Activated CD4-positive, alpha-beta T cell treated with anti-CD3 and anti-CD28 coated beads, Interleukin-2, Interleukin-4, amounts not matched to agents 100 ng/mL and 50 ng/mL, durations not matched to agents 16 hours and 8 hours (primary cell): ENCODE measurements at regions not wholly inside any gene's neighbourhood (a gene's known extent, or its start where the extent isn't known, plus 50 kb on each side); places are given as distances from the start of the nearest gene placed in this dataset.
"Not testable (repeated sequence)": the region's sequence is repeated elsewhere in the genome, so short reads cannot be mapped to it uniquely, and the experiment has no call there.

Experiments
- DNase-seq: peaks from one replicate; pipeline ENCODE4 v3.0.0-alpha.2; 2020; ENCODE audit warnings: low spot score

DNA sequence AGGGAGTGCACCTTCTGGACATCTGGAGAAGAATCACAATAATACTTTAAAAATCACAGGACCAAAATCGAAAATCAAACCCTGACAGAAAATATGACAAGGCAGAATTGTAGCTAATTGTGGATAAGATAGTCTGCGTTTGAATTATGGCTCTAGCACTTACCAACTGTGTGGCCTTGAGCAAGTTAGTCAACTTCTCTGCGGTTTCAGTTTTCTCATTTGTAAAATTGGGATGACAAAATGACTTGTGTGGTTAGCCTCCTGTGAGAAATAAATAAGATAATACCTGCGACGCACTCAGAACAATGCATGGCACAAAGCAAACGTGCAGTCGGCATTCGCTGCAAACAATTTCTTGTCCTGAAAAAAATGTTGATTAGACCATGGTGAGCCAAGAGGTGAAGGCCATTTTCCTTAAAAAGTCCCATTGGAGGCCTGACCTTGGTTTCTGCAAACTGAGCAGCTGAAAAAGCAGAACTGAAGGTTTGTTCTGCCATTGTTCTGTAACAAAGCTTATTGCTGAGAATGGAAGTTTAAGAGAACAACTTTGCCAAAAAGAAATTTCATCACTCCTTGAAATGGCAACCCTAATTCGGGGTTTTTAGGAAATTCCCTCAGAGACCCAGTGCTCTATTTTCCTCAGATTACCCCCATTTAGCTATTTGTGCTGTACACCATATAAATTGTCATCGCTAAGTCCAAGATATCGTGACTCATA is 266.3 kb downstream of the ERMARD start:
- DNase-seq: peak; percentile 27

DNA sequence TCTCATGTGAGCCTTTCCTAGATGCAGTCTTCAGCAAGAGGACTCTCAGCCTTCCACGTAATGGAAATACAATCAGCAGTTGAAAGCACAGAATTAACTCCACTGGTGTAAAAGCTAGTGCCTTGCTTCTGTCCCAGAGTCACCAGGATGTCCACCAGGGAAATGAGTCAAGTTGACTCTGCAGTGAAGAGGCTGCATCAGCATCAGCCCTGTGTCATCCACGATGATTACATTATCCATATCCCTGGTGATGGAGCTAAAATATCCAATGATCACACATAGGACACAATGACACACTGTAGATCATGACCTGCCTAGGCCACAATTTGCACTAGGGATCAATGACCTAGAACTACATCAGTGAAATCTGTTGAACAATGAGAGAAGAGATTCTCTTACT is 262.4 kb downstream of the ERMARD start:
- no peak for DNase-seq

DNA sequence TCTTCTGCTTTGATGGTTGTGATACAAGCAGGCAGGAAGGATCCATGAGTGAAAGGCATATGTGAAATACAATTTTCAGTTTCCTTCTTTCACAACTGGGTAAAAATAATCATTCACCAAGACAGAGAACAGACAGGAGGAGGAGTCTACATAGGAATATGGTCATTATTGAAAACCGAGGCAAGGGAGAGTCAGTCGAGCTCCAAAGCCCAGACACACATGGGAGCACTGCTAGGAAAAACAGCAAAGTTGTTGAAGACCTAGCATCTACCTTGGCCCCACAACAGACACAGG is 260.6 kb downstream of the ERMARD start:
- DNase-seq: no peak

DNA sequence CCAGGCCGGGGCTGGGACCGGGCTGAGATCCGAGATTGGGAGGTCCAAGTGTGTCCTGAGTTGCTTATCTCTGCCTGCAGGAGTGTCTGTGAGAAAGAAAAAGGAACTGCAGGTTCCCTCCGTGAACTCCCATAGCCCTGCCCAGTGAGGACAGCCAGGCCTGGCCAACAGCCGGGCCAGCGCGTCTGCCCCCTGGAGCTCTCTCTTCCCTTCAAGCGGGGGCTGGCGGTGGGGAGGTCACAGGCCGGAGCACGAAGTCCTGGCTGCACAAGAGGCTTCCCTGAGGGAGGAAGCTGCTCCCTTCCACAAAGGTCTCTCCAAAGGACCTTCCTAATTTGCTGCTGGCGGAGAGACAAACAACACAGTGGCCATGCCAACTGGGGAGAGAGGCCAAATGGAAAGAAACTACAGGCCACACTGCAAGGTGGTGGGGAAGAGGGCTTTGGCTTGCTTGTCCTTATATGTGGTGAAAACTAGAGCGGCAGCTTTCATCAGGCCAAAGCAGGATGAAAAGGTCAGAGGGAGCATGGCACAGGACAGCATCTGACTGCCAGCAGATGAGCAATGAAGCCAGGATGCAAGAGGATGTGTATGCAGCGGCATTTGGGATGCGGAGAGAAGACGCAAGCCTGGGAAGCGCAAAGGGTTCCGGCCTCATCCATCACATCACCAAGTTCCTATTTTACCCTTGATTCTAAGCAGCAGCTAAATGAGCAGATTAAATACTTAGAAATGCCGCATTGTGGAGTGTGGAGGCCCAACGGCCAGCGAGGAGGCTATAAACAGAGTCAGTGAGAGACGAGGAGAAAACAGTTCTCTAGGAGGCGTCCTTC is 260.0 kb downstream of the ERMARD start:
- DNase-seq: no peak

DNA sequence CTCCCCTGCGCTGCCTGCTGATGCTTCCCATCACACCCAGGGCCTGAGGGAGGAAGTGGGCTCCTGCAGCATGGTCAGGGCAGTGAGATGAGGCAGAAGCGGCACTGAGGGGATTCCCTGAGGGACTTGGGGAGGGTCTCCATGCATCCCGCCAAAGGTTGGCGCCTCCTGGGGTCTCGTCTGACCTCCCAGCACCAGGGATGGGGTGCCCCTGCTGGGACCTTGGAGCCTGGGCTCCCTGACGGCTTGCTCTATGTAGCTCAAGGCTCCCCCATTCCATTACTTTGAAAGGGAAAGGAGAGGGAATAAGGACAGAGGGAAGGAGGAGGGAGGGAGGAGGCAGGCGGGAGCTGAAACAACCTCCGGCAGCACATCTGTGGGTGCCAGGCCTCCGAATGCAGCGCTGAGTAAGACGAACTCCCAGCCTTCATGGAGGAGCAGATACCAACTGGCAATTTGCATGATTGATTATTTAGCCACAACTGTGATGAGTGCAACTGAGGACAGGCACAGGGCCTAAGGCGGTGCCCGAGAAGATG is 259.3 kb downstream of the ERMARD start:
- no peak for DNase-seq

DNA sequence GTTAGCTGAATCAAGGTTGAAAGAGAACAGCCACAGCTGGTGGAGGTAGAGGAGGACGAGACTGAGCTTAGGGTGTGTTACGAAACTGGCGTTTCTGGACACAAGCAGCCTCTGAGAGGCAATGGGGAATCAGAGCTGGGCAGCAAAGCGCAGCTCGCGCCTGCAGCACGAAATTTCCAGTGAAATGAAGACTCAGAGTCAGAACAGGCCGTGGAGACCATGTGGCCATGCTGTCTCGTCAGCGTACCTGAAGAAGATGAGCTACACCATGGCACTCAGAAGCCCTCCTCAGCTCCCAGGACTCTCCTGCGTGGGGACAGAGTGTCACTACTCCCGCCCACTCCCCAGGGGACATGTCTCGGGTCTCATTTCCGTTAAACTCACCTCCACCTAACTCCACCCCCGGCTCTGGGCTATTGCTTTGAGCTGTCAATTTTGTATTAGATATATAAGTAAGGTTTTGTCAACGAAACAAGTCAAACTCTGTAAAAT is 256.9 kb downstream of the ERMARD start:
- no peak for DNase-seq

DNA sequence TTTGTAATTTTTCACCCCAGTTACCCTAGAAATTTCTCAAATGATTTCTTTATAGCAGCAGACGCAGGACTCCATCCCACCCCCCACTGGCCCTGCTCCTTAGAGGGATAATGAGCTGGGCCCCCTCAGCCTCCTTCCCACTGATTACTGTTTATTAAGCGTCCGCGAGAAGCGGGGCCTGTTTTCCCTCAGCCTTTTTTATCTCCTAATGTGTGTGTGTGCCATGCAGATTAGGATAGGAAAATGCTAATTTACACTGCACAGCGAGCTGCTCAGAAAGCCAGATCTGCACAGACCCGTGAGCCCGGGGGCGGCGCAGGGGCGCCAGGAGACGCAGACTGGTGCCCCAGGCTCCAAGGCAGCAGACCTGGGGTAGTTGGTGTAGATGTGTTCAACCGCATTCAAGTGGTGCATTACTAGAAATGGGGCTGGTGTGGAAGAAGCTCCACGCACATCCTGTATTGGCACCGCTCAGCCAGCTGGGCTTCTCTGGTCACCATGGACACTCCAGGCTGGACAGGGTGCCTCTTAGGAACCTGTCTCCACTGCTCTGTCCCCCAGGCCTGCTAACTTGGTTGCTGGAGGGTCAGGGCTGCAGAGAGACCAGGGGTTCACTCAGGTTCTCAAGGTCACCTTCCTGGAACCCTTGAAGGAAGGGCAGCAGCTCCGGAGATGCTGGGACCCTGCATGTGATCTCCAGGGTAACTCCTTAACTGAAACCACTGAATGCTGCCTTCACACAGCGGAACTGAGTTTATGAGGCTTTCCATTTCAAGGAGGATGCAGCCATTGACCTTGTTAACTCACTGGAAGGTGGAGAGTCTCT is 256.3 kb downstream of the ERMARD start:
- DNase-seq: no peak

DNA sequence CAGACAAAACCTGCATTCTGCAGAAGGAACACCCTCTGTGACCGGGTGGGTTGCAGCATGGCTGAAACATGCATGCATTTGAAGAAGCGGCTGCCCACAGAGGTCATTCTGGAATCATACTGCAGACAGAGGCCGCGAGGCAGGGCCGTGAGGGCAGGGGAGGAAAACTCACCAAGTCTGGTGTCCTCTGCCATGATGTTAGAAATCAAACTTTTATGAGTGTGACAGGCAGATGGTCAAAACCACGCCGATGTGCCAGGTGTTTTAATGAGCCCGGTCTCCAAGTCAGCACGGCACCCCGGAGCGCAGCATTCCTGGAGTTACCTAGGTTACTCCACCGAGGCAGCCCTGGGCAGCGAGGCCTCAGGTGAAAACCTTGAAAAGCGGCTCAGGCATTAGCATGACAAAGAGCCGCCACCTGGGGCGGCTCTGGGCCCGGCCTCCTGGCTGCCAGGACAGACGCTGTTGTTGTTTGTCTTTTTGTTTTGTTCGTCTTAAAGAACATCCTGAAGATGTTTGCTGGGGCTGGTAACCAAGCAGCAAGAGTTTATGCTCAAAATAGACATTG is 255.6 kb downstream of the ERMARD start:
- no peak for DNase-seq

DNA sequence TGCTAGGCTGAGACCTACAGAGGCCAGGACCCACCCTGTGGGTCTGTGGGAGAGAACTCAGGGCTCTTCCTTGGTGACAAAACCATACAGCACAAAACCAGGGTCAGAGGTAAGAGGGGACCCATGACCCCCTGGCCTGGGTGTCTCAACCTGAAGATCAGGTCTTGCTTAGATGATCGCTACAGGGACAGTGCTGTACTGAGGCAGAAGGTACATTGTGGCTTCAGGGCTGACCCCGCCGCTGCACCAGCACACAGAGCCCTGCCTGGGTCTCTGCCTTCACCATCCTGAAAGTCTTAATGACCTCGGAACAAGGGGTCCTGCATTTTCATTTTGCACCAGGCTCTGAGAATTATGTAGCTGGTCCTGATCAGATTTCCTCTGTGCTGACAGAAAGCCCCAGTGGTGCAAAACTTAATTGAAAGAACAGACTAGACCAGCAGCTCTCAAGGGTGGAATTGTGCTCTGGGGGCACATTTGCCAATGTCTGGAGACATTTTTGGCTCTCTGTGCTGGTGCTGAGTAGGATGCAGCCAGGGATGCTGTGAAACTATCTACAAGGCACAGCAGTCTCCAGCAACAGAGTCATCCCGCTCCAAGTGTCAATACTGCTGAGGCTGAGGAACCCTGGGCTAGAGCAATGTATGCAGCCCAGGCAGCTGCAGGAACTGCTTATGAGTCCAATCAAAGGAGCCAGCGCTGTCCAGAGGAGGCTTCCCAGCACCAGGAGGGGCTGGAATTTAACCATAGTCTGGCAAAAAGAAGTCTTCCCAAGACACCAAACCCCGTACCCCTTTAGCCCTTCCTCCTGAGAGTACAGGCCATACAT is 254.9 kb downstream of the ERMARD start:
- no peak for DNase-seq

DNA sequence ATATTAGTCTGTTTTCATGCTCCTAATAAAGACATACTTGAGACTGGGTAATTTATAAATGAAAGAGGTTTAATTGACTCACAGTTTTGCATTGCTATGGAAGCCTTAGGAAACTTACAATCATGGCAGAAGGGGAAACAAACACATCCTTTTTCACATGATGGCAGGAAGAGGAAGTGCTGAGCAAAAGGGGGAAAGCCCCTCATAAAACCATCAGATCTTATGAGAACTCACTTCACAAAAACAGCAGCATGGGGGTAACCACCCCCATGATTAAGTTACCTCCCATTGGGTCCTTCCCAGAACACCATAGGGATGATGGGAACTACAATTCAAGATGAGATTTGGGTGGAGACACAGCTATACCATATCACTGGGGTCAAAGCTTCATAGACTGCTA is 254.2 kb downstream of the ERMARD start:
- no peak for DNase-seq

DNA sequence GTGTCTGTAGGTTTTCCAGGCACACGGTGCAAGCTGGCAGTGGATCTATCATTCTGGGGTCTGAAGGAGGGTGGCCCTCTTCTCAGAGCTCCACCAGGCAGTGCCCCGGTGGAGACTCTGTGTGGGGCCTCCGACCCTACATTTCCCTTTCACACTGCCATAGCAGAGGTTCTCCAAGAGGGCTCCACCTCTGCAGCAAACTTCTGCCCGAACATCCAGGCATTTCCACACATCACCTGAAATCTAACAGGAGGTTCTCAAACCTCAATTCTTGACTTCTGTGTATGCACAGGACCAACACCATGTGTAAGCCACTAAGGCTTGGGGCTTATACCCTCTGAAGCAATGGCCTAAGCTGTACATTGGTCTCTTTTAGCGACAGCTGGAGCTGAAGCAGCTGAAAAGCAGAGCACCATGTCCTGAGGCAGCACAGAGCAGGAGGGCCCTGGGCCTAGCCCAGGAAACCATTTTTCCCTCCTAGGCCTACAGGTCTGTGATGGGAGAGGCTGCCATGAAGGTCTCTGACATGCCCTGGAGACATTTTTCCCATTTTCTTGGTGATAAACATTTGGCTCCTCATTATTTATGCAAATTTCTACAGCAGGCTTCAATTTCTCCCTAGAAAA is 253.3 kb downstream of the ERMARD start:
- DNase-seq: no peak

DNA sequence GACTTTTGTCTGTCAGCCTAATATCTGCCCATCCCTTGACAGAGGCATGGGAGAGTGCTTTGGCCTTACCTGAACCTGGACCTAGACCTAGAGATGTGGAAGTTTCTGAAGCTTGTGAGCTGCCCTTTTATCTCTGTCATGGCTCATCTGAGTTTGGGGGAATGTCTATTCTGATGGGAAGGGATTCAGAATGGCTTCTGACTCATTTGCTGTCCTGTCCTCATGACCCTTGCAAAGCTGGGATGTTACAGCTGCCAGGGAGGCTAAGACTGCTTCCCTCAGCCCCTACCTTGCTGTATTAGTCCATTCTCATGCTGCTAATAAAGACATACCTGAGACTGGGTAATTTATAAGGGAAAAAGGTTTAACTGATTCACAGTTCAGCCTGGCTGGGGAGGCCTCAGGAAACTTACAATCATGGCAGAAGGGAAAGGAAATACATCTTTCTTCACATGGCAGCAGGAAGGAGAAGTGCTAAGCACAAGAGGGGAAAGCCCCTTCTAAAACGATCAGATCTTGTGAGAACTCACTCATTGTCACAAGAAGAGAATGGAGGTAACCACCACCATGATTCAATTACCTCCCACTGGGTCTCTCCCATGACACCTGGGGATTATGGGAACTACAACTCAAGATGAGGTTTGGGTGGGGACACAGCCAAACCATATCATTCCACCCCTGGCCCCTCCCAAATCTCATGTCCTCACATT is 252.2 kb downstream of the ERMARD start:
- no peak for DNase-seq

DNA sequence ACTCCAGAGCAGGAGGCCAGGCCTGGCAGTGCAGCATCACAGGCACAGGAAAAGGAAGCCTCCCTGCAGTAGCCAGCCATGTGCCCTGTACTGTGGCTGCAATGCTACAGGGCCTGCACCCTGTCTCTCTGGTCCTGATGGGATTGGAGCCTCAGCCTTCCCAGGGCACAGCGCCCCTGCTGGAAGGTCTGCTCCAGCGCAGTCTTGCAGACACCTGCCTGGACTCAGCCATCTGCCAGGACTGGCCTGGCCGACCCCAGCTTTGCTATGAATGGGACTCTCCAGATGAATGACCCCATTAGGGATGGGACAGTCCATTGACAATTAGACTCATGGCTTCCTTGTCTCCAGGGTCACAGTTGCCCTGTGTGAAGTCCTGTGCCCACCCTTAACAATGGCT is 251.6 kb downstream of the ERMARD start:
- no peak for DNase-seq

DNA sequence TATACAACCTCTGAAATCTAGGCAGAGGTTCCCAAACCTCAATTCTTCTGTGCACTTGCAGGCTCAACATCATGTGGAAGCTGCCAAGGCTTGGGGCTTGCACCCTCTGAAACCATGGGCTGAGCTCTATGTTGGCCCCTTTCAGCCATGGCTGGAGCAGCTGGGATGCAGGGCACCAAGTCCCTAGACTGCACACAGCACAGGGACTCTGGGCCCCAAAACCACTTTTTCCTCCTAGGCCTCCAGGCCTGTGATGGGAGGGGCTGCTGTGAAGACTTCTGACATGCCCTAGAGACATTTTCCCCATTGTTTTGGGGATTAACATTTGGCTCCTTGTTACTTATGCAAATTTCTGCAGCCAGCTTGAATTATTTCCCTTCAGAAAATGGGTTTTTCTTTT is 250.4 kb downstream of the ERMARD start:
- not testable (repeated sequence) for DNase-seq

DNA sequence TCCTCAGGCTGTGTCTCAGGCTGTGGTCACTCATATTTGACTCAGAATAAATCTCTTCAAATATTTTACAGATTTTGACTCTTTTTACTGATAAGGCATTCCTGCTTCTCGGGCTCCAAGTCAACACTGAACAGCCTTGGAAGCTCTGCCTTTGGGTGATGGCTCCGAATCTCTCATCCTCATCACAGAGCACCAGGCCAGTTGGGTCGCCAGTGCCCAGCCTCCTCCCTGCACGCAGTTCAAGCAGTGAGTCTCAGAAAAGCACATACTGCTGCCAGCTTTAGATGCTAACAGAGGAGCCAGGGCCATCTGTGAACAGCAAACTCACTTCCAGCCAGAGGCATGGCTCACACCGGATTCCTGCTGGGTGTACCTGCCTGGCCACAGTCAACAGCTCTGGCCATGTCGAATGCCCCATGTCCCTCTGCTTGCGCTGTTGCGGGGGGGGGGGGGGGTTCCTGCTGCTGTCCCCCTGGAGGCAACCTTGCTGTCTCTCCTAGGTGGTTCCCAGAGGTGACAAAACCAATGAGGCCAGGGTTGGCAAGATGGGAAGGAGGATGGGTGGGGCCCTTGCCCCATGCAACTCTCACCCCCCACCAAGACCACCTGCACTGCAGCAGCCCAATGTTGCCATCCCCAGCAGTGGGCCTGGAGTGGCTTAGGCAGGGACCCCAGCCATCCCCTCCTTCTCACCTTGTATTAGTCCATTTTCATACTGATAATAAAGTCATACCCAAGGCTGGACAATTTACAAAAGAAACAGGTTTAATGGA is 248.8 kb downstream of the ERMARD start:
- no peak for DNase-seq

DNA sequence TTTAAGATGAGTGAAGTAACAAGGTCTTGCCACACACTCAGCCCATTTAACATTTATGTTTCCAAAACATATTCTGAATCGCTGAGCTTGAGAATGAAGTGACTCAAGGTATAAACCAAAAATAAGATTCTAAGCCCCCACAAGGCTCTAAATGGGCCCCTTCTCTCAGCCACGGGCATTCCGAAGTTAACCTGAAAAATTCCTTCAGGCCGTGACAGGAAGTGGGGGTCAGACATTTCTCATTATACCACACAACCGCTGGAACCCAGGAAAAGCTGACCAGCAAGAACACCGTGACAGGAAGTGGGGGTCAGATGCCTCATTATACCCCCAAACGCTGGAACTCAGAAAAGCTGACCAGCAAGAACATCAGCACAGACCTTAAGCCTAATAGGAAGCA is 247.9 kb downstream of the ERMARD start:
- no peak for DNase-seq

DNA sequence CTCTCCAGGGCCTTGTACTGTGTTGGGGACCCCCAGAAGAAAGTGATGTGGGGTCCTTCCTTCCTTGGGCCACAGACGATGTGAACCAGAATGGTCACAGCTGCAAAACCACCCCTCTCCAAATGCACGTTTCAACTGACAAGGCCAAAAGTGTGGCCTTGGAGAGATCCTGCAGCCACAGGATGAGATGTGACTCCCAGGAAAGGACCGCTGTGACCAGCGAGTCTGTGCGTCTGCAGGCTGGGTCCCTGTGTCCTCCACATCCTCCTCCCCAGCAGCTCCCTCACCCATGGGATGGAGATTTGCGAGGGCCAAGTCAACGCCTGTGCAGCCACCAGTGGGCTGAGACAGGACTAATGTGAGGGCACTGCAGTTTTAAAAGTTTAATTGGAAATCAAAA is 247.0 kb downstream of the ERMARD start:
- no peak for DNase-seq

DNA sequence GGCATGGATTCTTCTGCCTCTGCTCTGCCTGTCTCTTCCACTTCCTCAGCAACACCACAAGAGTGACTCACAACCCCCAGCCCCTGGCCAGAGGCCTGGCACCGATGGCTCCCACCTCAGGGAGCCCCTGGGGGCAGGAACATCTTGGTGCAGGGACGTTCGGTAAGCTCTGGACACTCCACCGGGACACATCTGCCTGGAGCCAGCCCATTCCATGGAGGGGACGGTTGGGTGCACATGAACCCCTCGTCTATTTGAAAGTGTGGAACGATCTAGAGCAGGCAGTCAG is 246.5 kb downstream of the ERMARD start:
- DNase-seq: no peak

DNA sequence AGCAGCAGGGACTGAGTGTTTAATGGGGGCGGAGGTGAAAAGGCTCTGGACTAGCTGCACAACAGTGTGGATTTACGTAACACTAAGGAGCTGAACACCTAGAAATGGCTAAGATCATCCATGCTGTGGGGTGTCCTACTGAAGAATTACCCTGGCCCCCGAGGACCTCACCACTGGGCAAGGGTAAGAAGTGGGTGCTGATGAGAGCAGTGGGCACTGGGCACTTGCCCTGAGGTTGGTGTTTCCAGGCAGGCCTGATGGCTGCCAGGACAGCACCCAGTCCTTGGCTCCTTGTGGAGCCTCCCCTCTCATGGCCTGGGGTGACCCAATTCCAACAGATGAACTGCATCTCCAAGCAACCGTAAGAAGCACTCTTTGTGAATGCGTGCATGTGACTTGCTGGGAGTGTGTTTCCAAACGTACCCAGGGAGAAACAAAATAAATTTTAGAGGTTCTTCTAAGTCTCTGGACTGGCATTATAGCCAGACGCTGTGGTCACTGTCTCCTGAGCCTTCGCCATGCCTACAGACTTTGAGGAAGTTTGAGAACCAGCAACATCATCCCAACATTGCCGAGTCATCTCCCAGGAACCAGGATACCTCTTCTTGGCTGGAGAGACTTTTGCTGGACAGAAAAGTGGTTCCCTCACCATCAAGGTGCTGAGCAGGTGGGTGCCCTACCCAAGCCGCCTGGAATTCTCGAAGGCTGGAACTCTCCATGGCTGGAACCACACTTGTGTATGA is 245.9 kb downstream of the ERMARD start:
- DNase-seq: no peak
